GM21423 (cell line): ENCODE measurements at regions not wholly inside any gene's neighbourhood (a gene's known extent, or its start where the extent isn't known, plus 50 kb on each side); places are given as distances from the start of the nearest gene placed in this dataset.
"Not testable (repeated sequence)": the region's sequence is repeated elsewhere in the genome, so short reads cannot be mapped to it uniquely, and the experiment has no call there.

Source experiments
- ATAC-seq: cut with Tn5 transposase; IDR thresholded peaks from one replicate; pipeline ENCODE4 v1.9.1; 2021; ENCODE audit warnings: mild to moderate bottlenecking, moderate library complexity; ENCODE audit not compliant: unreplicated experiment

GRCh38 chr6:53446151-53446550 is 97.4 kb upstream of the ELOVL5 start:
- no peak for ATAC-seq

DNA sequence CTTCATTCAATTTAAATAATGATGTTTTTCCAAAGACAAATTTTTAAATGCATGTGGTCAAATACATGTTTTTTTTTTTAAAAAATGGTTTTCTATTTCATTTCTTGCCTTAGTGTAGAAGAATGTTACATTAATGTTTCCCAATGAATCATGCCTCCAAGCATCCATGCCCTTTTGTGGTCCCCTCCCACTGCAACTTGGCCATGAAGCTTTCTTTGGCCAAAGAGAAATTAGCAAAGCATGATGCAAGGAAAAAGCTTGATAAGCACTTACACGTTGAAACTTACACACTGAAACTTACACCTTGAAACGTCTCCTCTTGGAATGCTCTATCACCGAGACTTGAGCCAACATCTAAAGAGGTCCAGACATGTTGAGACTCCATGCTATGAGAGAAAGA is 93.0 kb upstream of the ELOVL5 start:
- no peak for ATAC-seq

- ATAC-seq: no peak
These were observed 92.3 kb upstream of the ELOVL5 start for GRCh38 chr6:53441035-53441493.

- no peak for ATAC-seq
These were observed 91.7 kb upstream of the ELOVL5 start for GRCh38 chr6:53440336-53440945.

DNA sequence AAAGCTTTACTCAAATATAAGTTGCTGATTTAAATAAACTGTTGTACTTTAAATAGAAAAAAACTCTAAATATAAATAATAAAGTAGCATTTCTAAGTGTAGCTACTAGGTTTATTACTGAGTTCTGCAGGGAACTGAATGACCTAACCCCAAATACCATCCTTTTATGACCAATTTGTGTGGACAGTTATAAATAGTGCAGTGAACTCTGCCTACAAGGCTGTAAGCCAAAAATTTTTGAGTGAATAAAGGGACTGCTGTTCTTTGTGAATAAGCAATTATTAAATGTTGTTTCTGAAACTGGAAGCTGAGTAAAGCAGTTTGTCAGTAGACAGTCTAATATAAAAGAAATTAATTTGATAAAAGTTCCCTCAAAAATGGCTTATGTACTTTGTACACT is 90.8 kb upstream of the ELOVL5 start:
- ATAC-seq: no peak

DNA sequence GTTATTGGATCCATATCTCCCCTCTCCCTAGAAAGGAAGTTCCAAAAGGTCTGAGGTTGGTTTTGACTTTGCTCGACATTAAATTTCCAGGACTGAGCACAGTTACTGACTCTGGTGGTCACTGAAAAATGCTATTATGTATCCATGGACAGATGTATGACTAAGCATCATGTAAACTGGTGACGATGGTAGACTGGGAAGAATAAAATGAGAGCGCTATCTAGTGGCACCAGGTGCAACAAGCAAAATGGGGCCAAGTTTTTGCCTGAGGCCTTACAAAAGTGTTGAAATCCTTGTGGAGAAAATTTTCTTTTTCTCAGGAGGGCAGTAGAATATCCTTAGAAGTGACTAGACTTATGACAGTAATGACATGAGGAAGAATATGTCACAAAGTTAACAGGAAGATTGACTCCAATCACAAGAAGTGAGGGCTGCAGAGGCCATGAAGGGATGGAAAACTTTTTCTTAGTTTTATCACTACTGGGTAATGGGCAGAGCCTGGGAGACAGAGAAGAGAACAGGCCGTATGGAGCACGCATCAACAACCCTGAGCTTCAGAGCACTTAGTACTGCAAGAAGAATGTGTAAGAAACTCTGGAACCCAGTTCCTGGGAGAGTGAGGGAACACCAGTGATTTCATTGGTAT is 88.9 kb upstream of the ELOVL5 start:
- ATAC-seq: no peak

GRCh38 chr6:53436526-53437303 is 88.0 kb upstream of the ELOVL5 start:
- ATAC-seq: no peak

DNA sequence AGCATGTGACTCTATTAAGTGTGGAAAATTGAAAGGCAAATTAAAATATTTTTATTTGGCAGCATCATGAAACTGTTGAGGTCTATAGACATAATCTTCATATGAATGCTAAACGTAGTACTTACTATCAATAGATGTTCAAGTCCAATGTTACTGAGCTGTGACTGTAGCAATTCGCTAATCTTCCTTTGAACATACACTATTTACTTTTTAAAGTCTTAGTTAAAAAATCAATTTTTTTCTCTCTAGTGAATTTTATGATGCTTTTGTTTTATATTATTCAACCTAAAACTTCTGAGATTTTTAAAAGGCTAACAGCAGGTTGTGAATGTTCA is 85.2 kb upstream of the ELOVL5 start:
- ATAC-seq: no peak

DNA sequence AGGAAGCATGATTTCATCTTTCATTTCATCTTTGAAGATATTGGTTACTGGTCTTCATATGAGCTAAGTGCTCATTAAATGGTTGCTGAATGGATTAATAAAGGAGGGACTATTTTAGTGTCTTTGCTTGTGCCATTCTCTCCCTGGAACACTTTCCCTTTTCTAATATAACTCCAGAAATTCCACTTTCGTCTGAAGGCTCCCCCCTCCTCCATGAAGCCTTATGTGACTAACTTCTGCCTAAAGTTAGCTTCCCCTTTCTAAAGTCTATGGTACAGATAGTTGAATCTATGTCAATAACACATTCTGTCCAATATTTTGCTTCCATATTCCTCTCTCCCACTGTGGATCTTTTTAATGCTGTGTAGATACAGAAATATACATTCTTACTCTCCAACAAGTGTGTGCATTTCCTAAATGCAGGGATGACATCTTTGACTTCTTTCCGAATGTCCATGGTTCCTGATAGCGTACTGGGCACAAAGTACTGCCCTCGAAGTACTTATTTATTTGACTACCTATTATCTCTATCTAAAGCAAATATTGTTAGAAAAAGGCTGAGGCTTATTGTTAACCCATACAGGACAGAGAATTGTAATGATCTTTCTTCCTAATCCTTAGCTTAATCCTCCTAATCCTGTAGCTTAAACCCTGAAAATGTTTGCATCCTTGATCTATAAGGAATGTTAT is 84.7 kb upstream of the ELOVL5 start:
- ATAC-seq: no peak

GRCh38 chr6:53432318-53433161 is 83.8 kb upstream of the ELOVL5 start:
- ATAC-seq: no peak

DNA sequence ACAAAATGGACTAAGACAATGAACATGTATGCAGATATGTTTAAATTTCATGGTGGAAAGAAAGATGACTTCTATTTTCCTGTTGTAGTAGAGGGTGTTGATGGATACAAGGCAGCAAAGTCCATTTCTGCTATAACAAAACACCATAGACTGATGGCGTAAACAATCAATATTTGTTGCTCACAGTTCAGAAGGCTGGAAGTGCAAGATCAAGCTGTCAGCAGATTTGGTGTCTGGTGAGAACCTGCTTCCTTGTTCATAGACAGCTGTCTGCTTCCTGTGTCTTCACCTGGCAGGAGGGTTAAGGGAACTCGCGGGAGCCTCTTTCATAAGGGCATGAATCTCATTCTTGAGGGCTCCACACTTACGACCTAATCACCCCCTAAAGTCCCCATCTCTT is 83.0 kb upstream of the ELOVL5 start:
- ATAC-seq: no peak

- no peak for ATAC-seq
These were observed 80.7 kb upstream of the ELOVL5 start for GRCh38 chr6:53429401-53429800.

DNA sequence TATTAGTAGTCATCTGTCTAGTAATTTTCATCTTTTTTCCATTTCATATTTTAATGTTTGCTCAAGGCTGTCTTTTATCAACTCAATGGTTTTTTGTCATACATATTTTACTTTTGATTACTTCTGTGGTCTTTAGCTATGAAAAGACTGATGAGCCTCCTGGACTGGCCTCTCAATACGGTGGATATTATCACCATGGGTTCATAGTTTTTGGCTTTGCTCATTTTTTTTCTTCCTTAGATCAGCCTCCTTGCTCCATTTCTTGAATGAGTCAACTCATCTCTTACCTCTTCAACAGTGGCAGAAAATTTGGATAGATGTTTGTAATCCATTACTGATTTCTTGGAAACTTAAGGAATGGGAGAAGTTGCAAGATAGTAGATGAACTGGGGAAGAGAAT is 80.1 kb upstream of the ELOVL5 start:
- no peak for ATAC-seq

DNA sequence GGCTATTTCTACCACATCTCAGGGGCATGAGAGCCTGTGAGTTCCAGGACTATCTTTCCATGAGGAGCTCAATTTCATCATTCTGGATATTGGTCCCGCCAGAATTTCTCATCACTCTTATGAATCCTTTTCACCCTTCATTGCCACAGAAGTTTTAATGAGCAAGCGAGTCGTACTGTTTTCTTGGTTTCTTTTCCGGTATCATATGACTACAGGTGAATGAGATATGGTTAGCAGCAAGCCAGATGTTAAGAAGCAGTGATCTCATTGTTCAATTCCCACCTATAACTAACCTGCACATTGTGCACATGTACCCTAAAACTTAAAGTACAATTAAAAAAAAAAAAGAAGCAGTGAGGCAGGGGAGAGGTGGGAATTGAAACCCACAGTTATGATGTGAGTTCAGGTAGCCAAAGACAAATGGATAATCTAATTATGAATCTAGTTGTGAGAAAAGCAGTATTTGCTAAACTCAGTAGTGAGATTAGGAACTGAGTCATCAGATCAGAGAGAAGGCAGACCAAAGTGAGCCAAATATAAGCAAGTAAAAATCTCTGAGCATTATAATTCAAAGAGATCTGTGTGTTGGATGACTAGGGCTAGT is 78.0 kb upstream of the ELOVL5 start:
- ATAC-seq: peak; percentile 88

DNA sequence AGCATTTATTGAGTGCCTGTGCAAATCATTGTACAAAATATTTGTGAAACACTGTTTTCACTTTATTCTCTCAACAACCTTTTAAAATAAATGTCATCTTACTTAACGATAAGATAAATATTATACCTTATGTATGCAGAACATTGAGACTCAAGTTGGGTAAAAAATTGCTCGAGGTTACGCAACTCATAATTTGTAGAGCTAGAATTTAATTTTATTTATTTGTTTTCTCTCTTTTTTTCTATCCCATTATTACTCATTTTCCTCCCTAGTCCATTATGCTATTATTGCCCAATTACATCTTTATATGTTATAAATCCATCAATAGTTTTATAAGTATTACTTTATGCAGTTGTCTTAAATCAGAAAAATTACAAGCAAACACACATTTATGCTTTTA is 77.4 kb upstream of the ELOVL5 start:
- ATAC-seq: no peak

GRCh38 chr6:53424976-53425718 is 76.4 kb upstream of the ELOVL5 start:
- no peak for ATAC-seq

DNA sequence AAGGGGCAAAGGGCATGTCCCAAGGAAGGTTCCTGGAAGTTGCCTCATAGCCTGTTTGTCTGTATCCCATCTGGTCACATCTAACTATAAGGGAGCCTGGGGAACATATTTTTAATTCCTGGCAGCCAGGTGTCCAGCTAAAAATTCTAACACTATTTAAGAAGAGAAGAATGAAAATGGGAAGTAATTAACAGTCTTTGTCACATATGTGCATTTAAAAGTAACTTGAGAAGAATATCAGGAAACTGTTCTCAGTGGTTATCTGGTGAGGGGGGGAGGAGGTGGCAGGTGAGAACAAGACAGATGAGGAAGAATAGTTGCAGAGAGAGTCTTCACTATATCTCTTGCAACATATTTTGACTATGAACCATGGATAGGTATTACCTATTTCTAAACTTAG is 75.5 kb upstream of the ELOVL5 start:
- ATAC-seq: no peak

- ATAC-seq: not testable (repeated sequence)
These were observed 74.8 kb upstream of the ELOVL5 start for GRCh38 chr6:53423560-53423959.

DNA sequence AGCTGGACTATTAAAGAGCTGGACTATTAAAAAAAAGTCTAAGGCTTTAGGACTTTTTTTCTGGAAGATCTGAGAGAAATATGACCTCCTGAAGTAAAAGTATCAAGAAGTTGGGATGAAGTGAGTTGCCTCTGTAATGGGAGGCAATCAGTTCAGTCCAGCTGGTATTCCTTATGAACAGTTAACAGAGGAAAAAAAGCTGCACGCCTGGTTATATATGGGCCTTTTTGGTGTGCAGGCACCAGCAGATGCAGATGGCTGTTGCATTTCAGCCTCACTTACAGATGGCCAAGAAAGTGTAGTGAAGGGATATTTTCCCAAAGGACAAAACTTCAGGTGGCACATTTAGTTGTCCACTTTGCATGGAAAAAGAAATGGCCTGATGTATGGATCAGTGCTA is 70.3 kb upstream of the ELOVL5 start:
- ATAC-seq: no peak

DNA sequence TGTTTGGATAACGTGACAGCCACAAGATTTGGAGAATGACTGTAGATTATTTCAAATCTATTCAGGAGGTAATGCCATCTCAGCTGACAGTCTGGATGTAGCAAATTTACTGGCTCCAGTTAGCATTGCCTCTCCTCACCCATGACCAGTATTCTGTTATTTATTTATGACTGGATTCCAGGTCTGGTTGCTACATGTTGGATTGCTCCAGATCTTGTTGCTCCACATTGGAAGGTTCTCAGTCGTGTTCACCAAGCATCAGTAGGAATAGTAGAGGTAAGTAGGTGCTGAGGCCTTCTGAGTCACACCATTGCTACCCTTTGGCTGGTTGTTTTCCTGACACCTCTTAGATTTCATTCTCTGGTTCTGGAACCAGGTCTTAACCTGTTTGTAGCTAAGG is 69.5 kb upstream of the ELOVL5 start:
- no peak for ATAC-seq
